Cardiac muscle cell (in vitro differentiated cells and primary cell): ENCODE measurements at regions not wholly inside any gene's neighbourhood (a gene's known extent, or its start where the extent isn't known, plus 50 kb on each side); places are given as distances from the start of the nearest gene placed in this dataset.

ENCODE experiments used
- DNase-seq, 2 donors: peaks; one replicate each; pipeline versions ENCODE4 v3.0.0 to v3.0.0-alpha.2; 2010 to 2017; ENCODE audit warnings: low read depth in 1 of 2, low spot score in 1 of 2
- H3K27ac ChIP-seq: fragments of 200-600 bp; sonication (generic); 2 replicates; pipeline ENCODE4 v1.5.1; 2016
- H3K27me3 ChIP-seq: fragments of 200-600 bp; sonication (generic); 2 replicates; pipeline ENCODE4 v1.6.0; 2016; ENCODE audit warnings: control low read depth
- H3K36me3 ChIP-seq: fragments of 200-600 bp; sonication (generic); 2 replicates; pipeline ENCODE4 v1.5.1; 2016; ENCODE audit warnings: control low read depth
- H3K4me1 ChIP-seq: fragments of 200-600 bp; sonication (generic); 2 replicates; pipeline ENCODE4 v1.8.1; 2017; ENCODE audit warnings: low read depth, mild to moderate bottlenecking, mixed run types
- H3K4me3 ChIP-seq: fragments of 200-600 bp; sonication (generic); 2 replicates; pipeline ENCODE4 v1.5.1; 2016; ENCODE audit warnings: mild to moderate bottlenecking
- H3K9me3 ChIP-seq: fragments of 200-600 bp; sonication (generic); 2 replicates; pipeline ENCODE4 v1.5.1; 2017; ENCODE audit warnings: low read depth, mild to moderate bottlenecking, control low read depth
- CTCF ChIP-seq: IDR thresholded peaks from 2 replicates; pipeline ENCODE4 v1.5.1; 2012; ENCODE audit warnings: low read depth, mild to moderate bottlenecking, low read length

- no peak overlapping the region for H3K27ac ChIP-seq
- TF ChIP-seq CTCF: no peak
- no peak overlapping the region for H3K4me3 ChIP-seq
- no peaks in the 10 kb centered on the region for H3K36me3 ChIP-seq
- H3K27me3 ChIP-seq: no peaks in the 10 kb centered on the region
- no peaks in the 10 kb centered on the region for H3K4me1 ChIP-seq
- no peaks in the 10 kb centered on the region for H3K9me3 ChIP-seq
- peak in 1 of 2 donors; percentile 27 for DNase-seq
Observed at GRCh38 chr1:173353350-173353749, 123.8 kb upstream of the PRDX6 start.

- H3K27me3 ChIP-seq: no peaks in the 10 kb centered on the region
- no peaks in the 10 kb centered on the region for H3K9me3 ChIP-seq
- H3K4me1 ChIP-seq: no peaks in the 10 kb centered on the region
- H3K36me3 ChIP-seq: no peaks in the 10 kb centered on the region
- no peak overlapping the region for H3K27ac ChIP-seq
- TF ChIP-seq CTCF: no peak
- no peak for DNase-seq
- H3K4me3 ChIP-seq: no peak overlapping the region
Observed at GRCh38 chr1:173354937-173355280, 122.2 kb upstream of the PRDX6 start.

GRCh38 chr1:173355281-173356031 lies 121.7 kb upstream of the PRDX6 start:
- Histone ChIP-seq H3K27ac (no peak overlapping the region), H3K9me3 (no peaks in the 10 kb centered on the region), H3K36me3 (no peaks in the 10 kb centered on the region), H3K4me1 (no peaks in the 10 kb centered on the region), H3K27me3 (no peaks in the 10 kb centered on the region), H3K4me3 (no peak overlapping the region)
- TF ChIP-seq CTCF: no peak
- peak in 1 of 2 donors; percentile 20 for DNase-seq

GRCh38 chr1:173356191-173356762 lies 120.9 kb upstream of the PRDX6 start:
- no peak for TF ChIP-seq CTCF
- Histone ChIP-seq H3K4me3 (no peak overlapping the region), H3K9me3 (no peaks in the 10 kb centered on the region), H3K4me1 (no peaks in the 10 kb centered on the region), H3K36me3 (no peaks in the 10 kb centered on the region), H3K27me3 (no peaks in the 10 kb centered on the region), H3K27ac (no peak overlapping the region)
- no peak for DNase-seq

GRCh38 chr1:173360487-173361063 lies 116.6 kb upstream of the PRDX6 start:
- Histone ChIP-seq H3K36me3 (no peaks in the 10 kb centered on the region), H3K4me1 (no peaks in the 10 kb centered on the region), H3K27ac (no peak overlapping the region), H3K4me3 (no peak overlapping the region), H3K9me3 (no peaks in the 10 kb centered on the region), H3K27me3 (no peaks in the 10 kb centered on the region)
- DNase-seq: no peak
- no peak for TF ChIP-seq CTCF
